Lower leg skin (tissue), 3 donors: ENCODE measurements at regions not wholly inside any gene's neighbourhood (a gene's known extent, or its start where the extent isn't known, plus 50 kb on each side); places are given as distances from the start of the nearest gene placed in this dataset.

Experiments
- POLR2A ChIP-seq, 2 donors: fragments of 450-650 bp; IDR thresholded peaks; one replicate each; pipeline ENCODE4 v1.6.1; 2016 to 2017; ENCODE audit warnings: antibody characterized with exemption in 2 of 2, mild to moderate bottlenecking in 1 of 2, moderate library complexity in 1 of 2
- TF ChIP-seq, protein P1 (sequence below), 3 donors: fragments of 450-650 bp; IDR thresholded peaks; one replicate each; pipeline ENCODE4 v1.5.1; 2016; ENCODE audit warnings: antibody characterized with exemption in 3 of 3, mild to moderate bottlenecking in 3 of 3, moderate library complexity in 2 of 3

DNA sequence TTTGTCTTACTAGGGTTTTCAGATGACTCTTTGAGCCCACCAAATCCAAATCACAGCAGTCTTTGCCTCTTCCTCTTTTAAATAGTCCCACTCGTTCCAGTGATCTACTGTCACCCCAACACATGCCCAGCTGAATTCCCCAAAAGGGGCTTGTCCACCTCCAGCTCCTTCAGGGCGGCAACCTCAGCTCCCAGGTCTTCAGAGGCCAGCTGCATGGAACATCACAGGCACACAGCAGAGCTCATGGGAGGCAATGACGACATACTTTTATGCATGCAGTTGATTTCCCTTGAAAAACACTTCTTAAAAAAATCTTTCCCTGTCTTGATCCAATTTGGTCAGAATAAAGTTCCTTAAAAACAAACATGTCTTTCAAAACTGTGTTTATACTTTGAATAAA, 244.3 kb upstream of the NR2F2 start:
- TF ChIP-seq, protein P1, sequence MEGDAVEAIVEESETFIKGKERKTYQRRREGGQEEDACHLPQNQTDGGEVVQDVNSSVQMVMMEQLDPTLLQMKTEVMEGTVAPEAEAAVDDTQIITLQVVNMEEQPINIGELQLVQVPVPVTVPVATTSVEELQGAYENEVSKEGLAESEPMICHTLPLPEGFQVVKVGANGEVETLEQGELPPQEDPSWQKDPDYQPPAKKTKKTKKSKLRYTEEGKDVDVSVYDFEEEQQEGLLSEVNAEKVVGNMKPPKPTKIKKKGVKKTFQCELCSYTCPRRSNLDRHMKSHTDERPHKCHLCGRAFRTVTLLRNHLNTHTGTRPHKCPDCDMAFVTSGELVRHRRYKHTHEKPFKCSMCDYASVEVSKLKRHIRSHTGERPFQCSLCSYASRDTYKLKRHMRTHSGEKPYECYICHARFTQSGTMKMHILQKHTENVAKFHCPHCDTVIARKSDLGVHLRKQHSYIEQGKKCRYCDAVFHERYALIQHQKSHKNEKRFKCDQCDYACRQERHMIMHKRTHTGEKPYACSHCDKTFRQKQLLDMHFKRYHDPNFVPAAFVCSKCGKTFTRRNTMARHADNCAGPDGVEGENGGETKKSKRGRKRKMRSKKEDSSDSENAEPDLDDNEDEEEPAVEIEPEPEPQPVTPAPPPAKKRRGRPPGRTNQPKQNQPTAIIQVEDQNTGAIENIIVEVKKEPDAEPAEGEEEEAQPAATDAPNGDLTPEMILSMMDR (IDR thresholded peaks at IDR 0.05): no peak
- no peak for TF ChIP-seq POLR2A (IDR thresholded peaks at IDR 0.05)
